ENCODE measurements at regions not wholly inside any gene's neighbourhood (a gene's known extent, or its start where the extent isn't known, plus 50 kb on each side); places are given as distances from the start of the nearest gene placed in this dataset.

GRCh38 chr2:19141234-19142004 lies 217.0 kb downstream of the OSR1 start:
- Histone ChIP-seq H3K4me1 (no peaks in the 10 kb centered on the region), H3K36me3 (no peaks in the 10 kb centered on the region), H3K9me3 (no peaks in the 10 kb centered on the region), H3K4me3 (no peak overlapping the region), H3K27ac (no peak overlapping the region), H3K27me3 (no peaks in the 10 kb centered on the region)
- intact Hi-C loops (cut with DNase I; ENCODE audit: low total_unique reads) (no loop called here), in situ Hi-C loops (cut with MboI; ENCODE audit: low sequenced_read_pairs in 4 of 4) (no loop called here)
- ATAC-seq: no peak
- no peak for DNase-seq
- TF ChIP-seq, protein P1, sequence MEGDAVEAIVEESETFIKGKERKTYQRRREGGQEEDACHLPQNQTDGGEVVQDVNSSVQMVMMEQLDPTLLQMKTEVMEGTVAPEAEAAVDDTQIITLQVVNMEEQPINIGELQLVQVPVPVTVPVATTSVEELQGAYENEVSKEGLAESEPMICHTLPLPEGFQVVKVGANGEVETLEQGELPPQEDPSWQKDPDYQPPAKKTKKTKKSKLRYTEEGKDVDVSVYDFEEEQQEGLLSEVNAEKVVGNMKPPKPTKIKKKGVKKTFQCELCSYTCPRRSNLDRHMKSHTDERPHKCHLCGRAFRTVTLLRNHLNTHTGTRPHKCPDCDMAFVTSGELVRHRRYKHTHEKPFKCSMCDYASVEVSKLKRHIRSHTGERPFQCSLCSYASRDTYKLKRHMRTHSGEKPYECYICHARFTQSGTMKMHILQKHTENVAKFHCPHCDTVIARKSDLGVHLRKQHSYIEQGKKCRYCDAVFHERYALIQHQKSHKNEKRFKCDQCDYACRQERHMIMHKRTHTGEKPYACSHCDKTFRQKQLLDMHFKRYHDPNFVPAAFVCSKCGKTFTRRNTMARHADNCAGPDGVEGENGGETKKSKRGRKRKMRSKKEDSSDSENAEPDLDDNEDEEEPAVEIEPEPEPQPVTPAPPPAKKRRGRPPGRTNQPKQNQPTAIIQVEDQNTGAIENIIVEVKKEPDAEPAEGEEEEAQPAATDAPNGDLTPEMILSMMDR (IDR thresholded peaks at IDR 0.05 in 4 of 5, conservative IDR thresholded peaks at IDR 0.05 in 1 of 5): no peak
- TF ChIP-seq POLR2A (IDR thresholded peaks at IDR 0.05): no peak

DNA sequence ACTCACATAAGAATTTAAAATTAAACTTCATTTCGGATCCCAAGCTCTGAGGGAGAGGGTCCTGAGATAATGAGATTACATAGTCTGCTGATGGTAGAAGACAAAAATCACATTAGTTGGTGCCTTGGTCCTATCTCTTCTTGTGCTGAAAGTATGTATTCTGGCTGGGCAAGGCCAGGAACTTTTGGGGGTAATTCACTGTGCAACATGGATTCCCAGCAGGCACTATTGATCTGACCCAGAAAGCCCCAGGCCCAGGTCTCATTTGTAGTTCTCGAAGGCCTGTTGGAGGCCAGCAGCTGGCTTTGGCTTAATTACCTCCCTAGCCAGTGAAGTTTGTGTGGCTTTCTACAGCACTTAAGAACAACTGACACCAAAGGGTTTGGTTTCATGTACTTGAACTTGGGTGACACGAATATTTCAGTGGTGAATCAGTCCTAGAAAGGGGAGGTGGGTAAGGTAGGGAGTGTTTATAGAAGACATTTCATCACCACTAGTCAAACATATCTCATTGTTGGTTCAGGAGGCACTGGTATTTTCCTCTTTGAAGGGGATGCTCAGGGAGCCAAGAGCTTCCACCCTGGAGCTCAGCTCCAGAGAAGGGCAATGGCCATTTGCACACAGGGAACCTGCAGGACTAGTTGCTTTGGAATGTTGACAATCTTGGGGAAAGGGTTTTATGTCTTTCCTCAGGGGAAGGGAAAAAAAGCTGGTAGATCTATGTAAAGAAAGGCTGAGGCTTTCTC lies 217.8 kb downstream of the OSR1 start:
- intact Hi-C loops (cut with DNase I; ENCODE audit: low total_unique reads) (no loop called here), in situ Hi-C loops (cut with MboI; ENCODE audit: low sequenced_read_pairs in 4 of 4) (no loop called here)
- no peak for DNase-seq
- H3K27me3 ChIP-seq: no peaks in the 10 kb centered on the region
- no peak overlapping the region for H3K27ac ChIP-seq
- no peaks in the 10 kb centered on the region for H3K4me1 ChIP-seq
- no peaks in the 10 kb centered on the region for H3K9me3 ChIP-seq
- peak in 1 of 2 donors; percentile 69 for ATAC-seq
- TF ChIP-seq POLR2A (IDR thresholded peaks at IDR 0.05): no peak
- TF ChIP-seq, protein P1 (IDR thresholded peaks at IDR 0.05 in 4 of 5, conservative IDR thresholded peaks at IDR 0.05 in 1 of 5): no peak
- H3K4me3 ChIP-seq: no peak overlapping the region
- no peaks in the 10 kb centered on the region for H3K36me3 ChIP-seq

- no peaks in the 10 kb centered on the region for H3K27me3 ChIP-seq
- no peaks in the 10 kb centered on the region for H3K36me3 ChIP-seq
- intact Hi-C loops (cut with DNase I; ENCODE audit: low total_unique reads) (no loop called here), in situ Hi-C loops (cut with MboI; ENCODE audit: low sequenced_read_pairs in 4 of 4) (no loop called here)
- DNase-seq: no peak
- H3K4me3 ChIP-seq: no peak overlapping the region
- H3K9me3 ChIP-seq: no peaks in the 10 kb centered on the region
- no peak overlapping the region for H3K27ac ChIP-seq
- no peaks in the 10 kb centered on the region for H3K4me1 ChIP-seq
- TF ChIP-seq, protein P1 (IDR thresholded peaks at IDR 0.05 in 4 of 5, conservative IDR thresholded peaks at IDR 0.05 in 1 of 5): no peak
- no peak for TF ChIP-seq POLR2A (IDR thresholded peaks at IDR 0.05)
- ATAC-seq: no peak
Measured at GRCh38 chr2:19139386-19139785, 219.0 kb downstream of the OSR1 start.

GRCh38 chr2:19138264-19138825 lies 220.1 kb downstream of the OSR1 start:
- Histone ChIP-seq H3K4me3 (no peak overlapping the region), H3K9me3 (no peaks in the 10 kb centered on the region), H3K4me1 (no peaks in the 10 kb centered on the region), H3K27me3 (no peaks in the 10 kb centered on the region), H3K27ac (no peak overlapping the region), H3K36me3 (no peaks in the 10 kb centered on the region)
- no peak for ATAC-seq
- no peak for TF ChIP-seq POLR2A (IDR thresholded peaks at IDR 0.05)
- TF ChIP-seq, protein P1 (IDR thresholded peaks at IDR 0.05 in 4 of 5, conservative IDR thresholded peaks at IDR 0.05 in 1 of 5): no peak
- intact Hi-C loops (cut with DNase I; ENCODE audit: low total_unique reads) (no loop called here), in situ Hi-C loops (cut with MboI; ENCODE audit: low sequenced_read_pairs in 4 of 4) (no loop called here)
- DNase-seq: no peak
